HG03135 (cell line): ENCODE measurements at regions not wholly inside any gene's neighbourhood (a gene's known extent, or its start where the extent isn't known, plus 50 kb on each side); places are given as distances from the start of the nearest gene placed in this dataset.
"Not testable (repeated sequence)": the region's sequence is repeated elsewhere in the genome, so short reads cannot be mapped to it uniquely, and the experiment has no call there.

Experiments used
- ATAC-seq: cut with Tn5 transposase; IDR thresholded peaks from one replicate; pipeline ENCODE4 v1.9.1; 2021; ENCODE audit warnings: mild to moderate bottlenecking, moderate library complexity; ENCODE audit not compliant: unreplicated experiment

GRCh38 chr9:79046401-79046800, 525.4 kb upstream of the TLE4 start:
- no peak for ATAC-seq

GRCh38 chr9:79049371-79049770, 522.4 kb upstream of the TLE4 start:
- ATAC-seq = no peak

GRCh38 chr9:79053598-79053997, 518.2 kb upstream of the TLE4 start:
- no peak for ATAC-seq

- no peak for ATAC-seq
Measured at GRCh38 chr9:79054500-79054899, 517.3 kb upstream of the TLE4 start.

DNA sequence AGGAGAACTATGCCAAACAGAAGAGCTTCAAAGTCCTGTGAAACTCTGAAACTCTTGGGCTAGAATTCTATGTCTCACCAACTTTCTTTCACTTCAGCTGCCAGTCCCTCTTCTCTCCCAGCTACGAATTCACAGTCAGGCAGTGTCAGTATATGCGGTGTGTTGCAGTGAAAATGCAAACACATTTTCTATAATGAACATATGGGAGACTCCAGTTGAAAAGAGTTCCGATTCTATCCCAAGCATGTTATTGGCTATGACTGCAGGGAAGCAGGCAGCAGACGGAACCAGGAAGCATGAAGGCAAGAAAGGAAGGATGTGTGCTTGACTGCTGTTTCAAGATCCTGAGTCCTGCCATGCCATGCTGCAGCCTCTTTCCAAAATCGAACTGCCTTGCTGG, 515.7 kb upstream of the TLE4 start:
- no peak for ATAC-seq

DNA sequence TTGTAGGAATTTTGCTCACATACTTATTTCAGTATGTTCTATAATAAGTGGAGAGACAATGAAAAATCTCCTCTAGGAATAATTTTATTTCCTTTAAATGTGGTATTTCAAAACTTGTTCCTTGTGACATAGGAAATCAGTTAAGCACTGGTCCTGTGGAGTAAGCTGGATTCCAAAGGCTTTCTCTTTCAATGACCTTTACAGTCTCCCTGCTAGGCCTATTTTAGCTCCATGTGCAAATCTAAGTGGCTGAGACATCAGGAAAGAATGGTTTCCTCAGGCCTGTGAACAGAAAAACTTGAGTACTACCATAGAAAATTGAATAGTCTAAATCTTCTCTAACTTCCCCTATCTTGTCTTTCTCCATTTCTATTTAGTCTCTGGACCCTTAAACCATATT, 514.2 kb upstream of the TLE4 start:
- no peak for ATAC-seq

DNA sequence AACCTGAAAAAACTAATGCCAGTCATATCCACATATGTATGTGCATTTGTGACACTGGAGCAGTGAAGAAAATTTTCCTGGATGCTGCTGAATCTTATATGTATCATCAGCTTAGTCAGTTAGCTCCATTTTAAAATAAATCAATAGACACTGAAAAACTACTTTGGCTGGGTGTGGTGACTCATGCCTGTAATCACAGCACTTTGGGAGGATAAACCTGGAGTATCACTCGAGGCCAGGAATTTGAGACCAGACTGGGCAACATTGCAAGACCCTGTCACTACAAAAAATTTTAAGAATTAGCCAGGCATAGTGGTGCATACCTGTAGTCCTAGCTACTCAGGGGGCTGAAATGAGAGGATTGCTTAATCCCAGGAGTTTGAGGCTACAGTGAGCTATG, 511.0 kb upstream of the TLE4 start:
- ATAC-seq = no peak

DNA sequence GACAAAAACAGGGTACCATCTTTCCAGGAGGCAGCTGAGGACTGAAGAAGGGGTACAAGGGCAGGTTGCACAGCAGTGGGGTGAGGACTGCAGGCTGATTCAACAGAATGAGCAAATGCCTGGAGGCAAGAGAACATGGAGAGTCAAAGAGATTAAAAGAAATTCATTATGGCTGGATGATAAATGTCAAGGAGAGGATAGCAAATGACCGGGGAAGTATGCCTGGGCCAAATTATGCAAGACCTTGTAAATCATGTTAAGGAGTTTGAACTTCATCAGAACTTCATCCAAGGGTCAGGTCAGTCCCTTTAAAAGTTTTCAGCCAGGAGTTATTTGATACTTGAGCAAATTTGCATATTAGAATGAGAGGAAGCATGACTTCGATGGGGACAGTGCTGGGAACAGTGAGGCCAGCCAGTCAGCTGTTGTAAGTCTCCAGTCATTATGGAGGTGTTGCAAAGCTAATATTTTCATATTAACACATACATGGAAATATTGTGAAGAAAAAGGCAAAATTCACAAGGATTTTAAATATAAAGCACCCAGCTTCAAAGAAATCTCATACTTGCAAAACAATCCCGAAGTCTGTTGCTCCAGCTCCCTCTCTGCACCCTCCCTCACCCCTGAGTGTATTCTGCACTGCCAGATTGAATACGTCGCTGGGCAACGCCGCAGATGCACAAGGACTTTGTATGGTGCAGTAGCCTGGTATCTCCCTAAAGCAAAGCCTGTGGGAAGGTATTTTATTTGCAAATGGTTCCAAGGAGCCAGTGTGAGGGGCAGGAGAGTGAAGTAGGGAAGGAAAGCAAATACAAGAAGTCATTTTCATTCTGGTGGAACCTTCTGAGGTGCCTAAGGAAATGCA, 509.8 kb upstream of the TLE4 start:
- no peak for ATAC-seq

- ATAC-seq = no peak
Measured at GRCh38 chr9:79073201-79073600, 498.6 kb upstream of the TLE4 start.

GRCh38 chr9:79080536-79080935, 491.2 kb upstream of the TLE4 start:
- ATAC-seq = no peak

DNA sequence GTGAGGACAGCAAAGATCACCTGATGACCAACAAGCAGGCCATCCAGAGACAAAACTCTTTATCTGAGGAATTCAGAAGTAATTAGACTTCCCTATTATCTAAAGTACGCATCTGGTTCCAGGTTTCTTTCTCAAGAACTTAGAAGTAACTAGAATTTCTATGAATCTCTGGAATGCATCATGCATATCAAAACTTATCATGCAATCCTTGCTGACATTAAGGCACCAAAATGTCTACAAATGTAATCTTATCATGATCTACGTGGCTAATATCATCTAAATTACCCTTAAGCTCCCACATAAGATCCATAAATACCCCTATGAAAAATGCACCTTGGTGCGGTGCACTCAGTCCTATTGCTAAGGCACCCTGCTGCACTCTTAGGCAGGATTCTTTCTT, 488.1 kb upstream of the TLE4 start:
- no peak for ATAC-seq

- ATAC-seq = no peak
Measured at GRCh38 chr9:79087133-79087532, 484.6 kb upstream of the TLE4 start.

GRCh38 chr9:79089054-79089560, 482.7 kb upstream of the TLE4 start:
- no peak for ATAC-seq

GRCh38 chr9:79089851-79090250, 481.9 kb upstream of the TLE4 start:
- not testable (repeated sequence) for ATAC-seq

DNA sequence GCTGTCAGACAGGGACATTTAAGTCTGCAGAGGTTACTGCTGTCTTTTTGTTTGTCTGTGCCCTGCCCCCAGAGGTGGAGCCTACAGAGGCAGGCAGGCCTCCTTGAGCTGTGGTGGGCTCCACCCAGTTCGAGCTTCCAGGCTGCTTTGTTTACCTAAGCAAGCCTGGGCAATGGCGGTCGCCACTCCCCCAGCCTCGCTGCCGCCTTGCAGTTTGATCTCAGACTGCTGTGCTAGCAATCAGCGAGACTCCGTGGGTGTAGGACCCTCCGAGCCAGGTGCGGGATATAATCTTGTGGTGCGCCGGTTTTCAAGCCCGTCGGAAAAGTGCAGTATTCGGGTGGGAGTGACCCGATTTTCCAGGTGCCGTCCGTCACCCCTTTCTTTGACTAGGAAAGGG, 468.5 kb upstream of the TLE4 start:
- not testable (repeated sequence) for ATAC-seq

DNA sequence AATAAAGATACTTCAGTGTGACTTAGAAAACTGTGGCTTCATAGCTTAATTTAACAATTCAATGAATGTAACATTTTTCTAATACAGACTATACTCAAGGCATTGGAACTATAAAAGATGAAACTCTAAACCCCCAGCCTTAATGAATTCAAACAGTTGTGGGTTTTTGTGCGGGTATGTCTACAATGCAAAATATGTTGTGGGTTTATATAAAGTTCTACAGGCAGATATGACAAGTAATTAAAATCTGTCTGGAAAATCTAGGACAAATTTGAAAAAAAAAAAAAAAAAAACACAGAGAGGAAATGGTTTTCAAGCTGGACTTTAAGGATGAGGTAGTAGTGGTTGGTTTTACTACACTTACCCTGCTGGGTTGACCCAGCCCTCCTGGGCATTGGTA, 467.5 kb upstream of the TLE4 start:
- ATAC-seq = no peak

- ATAC-seq = no peak
Measured at GRCh38 chr9:79104951-79105350, 466.8 kb upstream of the TLE4 start.

DNA sequence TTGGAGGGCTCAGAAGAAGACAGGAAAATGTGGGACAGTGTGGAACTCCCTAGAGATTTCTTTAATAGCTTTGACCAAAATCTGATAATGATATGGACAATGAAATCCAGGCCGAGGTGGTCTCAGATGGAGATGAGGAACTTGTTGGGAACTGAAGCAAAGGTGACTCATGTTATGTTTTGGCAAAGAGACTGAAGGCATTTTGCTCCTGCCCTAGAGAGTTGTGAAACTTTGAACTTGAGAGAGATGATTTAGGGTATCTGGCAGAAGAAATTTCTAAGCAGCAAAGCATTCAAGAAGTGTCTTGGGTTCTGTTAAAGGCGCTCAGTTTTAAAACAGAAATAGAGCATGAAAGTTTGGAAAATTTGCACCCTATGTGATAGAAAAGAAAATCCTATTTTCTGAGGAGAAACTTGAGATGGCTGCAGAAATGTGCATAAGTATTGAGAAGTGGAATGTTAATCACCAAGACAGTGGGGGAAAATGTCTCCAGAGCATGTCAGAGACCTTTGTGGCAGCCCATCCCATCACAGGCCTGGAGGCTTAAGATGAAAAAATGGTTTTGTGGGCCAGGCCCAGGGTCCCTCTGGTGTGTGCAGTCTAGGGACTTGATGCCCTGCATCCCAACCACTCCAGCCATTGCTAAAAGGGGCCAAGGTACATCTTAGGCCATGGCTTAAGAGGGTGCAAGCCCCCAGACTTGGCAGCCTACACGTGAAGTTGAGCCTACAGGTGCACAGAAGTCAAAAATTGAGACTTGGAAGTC, 463.7 kb upstream of the TLE4 start:
- no peak for ATAC-seq

- no peak for ATAC-seq
Measured at GRCh38 chr9:79111653-79112052, 460.1 kb upstream of the TLE4 start.

GRCh38 chr9:79115176-79115575, 456.6 kb upstream of the TLE4 start:
- ATAC-seq = no peak

GRCh38 chr9:79116041-79116440, 455.7 kb upstream of the TLE4 start:
- no peak for ATAC-seq

GRCh38 chr9:79116709-79117108, 455.1 kb upstream of the TLE4 start:
- no peak for ATAC-seq
